Islet of Langerhans (tissue), 1 donor: ENCODE measurements at regions not wholly inside any gene's neighbourhood (a gene's known extent, or its start where the extent isn't known, plus 50 kb on each side); places are given as distances from the start of the nearest gene placed in this dataset.

Experiments
- FAIRE-seq: peaks from one replicate; lab custom pipeline; 2011; peaks lifted over from hg19 to GRCh38; lab: Jason Lieb, UNC

- no peak for FAIRE-seq
Observed at GRCh38 chrY:8994001-8994400, 343.3 kb upstream of the TSPY4 start.

- FAIRE-seq, result no peak
Observed at GRCh38 chrY:9001231-9001630, 336.0 kb upstream of the TSPY4 start.

DNA sequence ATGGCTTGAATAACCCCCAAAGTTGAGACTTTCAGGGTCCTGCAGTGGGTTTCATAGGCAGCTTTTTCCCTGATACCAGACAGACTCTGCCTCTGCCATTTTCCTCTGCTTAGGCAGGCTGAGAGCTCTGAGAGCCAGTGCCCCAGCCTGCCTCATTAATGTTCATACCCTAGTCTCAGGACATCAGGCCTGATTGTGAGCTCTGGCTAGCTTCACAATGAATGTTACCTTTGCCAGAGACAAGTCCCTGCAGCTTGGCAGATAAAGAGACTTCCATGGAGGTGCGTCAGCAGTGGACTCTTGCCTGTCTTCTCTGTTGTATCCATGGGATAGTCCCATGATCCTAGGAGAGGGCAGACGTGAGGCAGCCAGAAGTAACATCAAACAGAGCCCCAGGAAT, 333.5 kb upstream of the TSPY4 start:
- FAIRE-seq, result no peak

DNA sequence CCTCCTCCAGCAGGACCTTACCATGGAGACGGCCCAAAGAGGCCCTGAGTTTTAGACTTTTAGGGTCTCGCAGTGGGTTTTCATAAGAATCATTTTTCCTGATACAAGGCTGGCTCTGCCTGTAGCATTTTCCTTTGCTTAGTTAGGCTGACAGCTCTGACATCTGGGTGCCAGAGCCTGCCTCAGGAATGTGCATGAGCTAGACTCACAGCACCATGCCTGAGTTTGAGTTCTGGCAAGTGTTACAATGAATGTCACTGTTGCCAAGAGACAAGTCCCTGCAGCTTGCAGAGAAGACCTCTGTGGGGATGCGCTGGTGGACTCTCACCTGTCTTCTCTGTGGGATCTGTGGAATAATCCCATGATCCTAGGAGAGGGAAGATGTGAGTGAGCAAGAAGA, 328.6 kb upstream of the TSPY4 start:
- no peak for FAIRE-seq

- no peak for FAIRE-seq
Observed at GRCh38 chrY:9016916-9017315, 320.3 kb upstream of the TSPY4 start.

- no peak for FAIRE-seq
Observed at GRCh38 chrY:9018401-9018800, 318.9 kb upstream of the TSPY4 start.

DNA sequence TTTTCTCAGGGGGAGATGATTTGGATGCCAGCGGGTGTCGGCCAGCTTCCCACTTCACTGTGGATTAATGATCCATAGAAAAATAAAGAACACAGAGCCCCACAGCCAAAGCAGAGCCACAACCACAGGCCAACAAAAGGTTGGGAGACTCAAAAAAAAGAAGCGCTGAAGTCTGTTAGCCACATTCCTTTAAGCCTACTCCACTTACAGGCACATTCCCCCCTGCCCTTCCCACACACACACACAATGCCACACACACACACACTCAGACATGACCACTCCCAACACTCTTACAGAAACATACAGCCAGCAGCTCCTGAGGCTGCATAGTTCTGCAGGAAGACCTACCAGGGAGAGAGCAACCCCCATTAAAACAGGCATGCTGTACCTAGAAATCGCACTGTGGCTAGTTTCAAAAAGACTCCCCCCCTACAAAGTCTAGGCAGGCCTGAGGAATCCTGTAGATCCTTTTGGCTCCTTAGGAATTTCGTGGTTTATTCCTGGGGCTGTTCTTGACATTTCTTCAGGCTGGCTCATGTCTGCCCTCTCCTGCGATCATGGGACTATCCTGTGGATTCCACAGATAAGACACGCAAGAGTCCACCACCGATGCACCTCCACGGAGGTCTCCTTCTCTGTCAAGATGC, 309.4 kb upstream of the TSPY4 start:
- FAIRE-seq, result no peak

GRCh38 chrY:9029929-9030328, 307.3 kb upstream of the TSPY4 start:
- FAIRE-seq, result no peak

GRCh38 chrY:9034217-9034616, 303.0 kb upstream of the TSPY4 start:
- peak; percentile 9 for FAIRE-seq

GRCh38 chrY:9035246-9035645, 302.0 kb upstream of the TSPY4 start:
- FAIRE-seq, result no peak

- FAIRE-seq, result no peak
Observed at GRCh38 chrY:9041474-9041873, 295.8 kb upstream of the TSPY4 start.
